Kidney (tissue), 13 donors: ENCODE measurements at regions not wholly inside any gene's neighbourhood (a gene's known extent, or its start where the extent isn't known, plus 50 kb on each side); places are given as distances from the start of the nearest gene placed in this dataset.

Experiments used
- DNase-seq, 5 donors: peaks; one replicate each; pipeline ENCODE4 v3.0.0-alpha.2; 2013 to 2020
- FAIRE-seq: peaks from 2 replicates; lab custom pipeline; 2012; peaks lifted over from hg19 to GRCh38; lab: Jason Lieb, UNC
- H3K27ac ChIP-seq, 2 donors: one replicate each; pipeline ENCODE4 v1.7.0; 2013; ENCODE audit warnings: low read depth in 2 of 2, low read length in 2 of 2, inconsistent platforms in 1 of 2
- H3K27me3 ChIP-seq: one replicate; pipeline ENCODE4 v1.7.1; 2013; ENCODE audit warnings: low read length, inconsistent platforms; ENCODE audit not compliant: control insufficient read depth, insufficient read depth
- H3K36me3 ChIP-seq, 3 donors: one replicate each; pipeline versions ENCODE4 v1.7.0 to v1.7.1; 2013; ENCODE audit warnings: low read length in 3 of 3, control low read depth in 1 of 3, inconsistent platforms in 1 of 3; ENCODE audit not compliant: insufficient read depth in 3 of 3, control insufficient read depth in 2 of 3
- H3K4me1 ChIP-seq, 3 donors: one replicate each; pipeline versions ENCODE4 v1.7.0 to v1.7.1; 2013; ENCODE audit warnings: low read length in 3 of 3, inconsistent platforms in 1 of 3, low read depth in 1 of 3; ENCODE audit not compliant: control insufficient read depth in 2 of 3, insufficient read depth in 2 of 3
- H3K4me3 ChIP-seq, 3 donors: one replicate each; pipeline versions ENCODE4 v1.7.0 to v1.8.1; 2013; ENCODE audit warnings: low read length in 3 of 3, control low read depth in 1 of 3, inconsistent platforms in 1 of 3
- H3K9ac ChIP-seq, 3 donors: one replicate each; pipeline versions ENCODE4 v1.7.0 to v1.7.1; 2013; ENCODE audit warnings: low read length in 3 of 3, control low read depth in 1 of 3, inconsistent platforms in 1 of 3
- H3K9me3 ChIP-seq, 3 donors: one replicate each; pipeline versions ENCODE4 v1.7.0 to v1.7.1; 2013; ENCODE audit warnings: low read length in 3 of 3, control low read depth in 1 of 3, inconsistent platforms in 1 of 3; ENCODE audit not compliant: control insufficient read depth in 2 of 3, insufficient read depth in 1 of 3
- CTCF ChIP-seq: IDR thresholded peaks from 3 replicates; pipeline ENCODE4 v1.5.1; 2012; ENCODE audit warnings: mild to moderate bottlenecking, moderate library complexity, borderline replicate concordance; ENCODE audit not compliant: insufficient read depth; ENCODE audit errors: extremely low read depth
- intact Hi-C: fragments of 100-400 bp; cut with DNase I; formaldehyde crosslinking; loops from one replicate; pipeline ENCODE4 v1.11.1; 2022
- donor health status: control.
- donor health status: control.
- donor health status: control.
- donor health status: control.
- donor health status: control.
- donor health status: DM: yes; HTN: yes; CAD: no.
- donor health status: Normal renal cell carcinoma (clear cell type).

DNA sequence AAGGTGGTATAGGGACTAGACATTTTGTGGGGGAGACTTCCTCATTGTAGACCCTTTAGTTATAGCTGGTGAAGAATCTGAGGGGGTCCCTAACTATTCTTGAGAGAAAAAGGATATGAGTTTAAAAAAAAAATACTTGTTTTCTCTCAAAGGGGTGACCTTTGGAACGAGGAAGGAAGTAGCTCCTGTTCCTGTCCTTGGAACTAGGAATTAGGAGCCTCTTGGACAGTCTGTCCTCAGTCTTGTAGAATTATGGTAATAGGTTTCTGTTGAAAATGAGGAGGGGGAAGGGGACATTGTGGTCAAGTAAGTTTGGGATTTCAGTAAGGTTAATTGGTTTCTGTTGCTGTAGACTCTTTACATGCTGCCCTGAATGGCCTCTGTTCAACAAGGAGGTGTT, 56.5 kb downstream of the PLEKHG1 start:
- H3K27ac ChIP-seq = no peak overlapping the region
- H3K9me3 ChIP-seq = no peaks in the 10 kb centered on the region
- DNase-seq = no peak
- no peak overlapping the region for H3K4me3 ChIP-seq
- FAIRE-seq = no peak
- H3K9ac ChIP-seq = no peak overlapping the region
- no peaks in the 10 kb centered on the region for H3K27me3 ChIP-seq
- peaks cover 0 to 3% (median 3%) of the 10 kb centered on the region in 3 donors for H3K4me1 ChIP-seq
- intact Hi-C loops = no loop called here
- H3K36me3 ChIP-seq = no peaks in the 10 kb centered on the region
- no peak for TF ChIP-seq CTCF

DNA sequence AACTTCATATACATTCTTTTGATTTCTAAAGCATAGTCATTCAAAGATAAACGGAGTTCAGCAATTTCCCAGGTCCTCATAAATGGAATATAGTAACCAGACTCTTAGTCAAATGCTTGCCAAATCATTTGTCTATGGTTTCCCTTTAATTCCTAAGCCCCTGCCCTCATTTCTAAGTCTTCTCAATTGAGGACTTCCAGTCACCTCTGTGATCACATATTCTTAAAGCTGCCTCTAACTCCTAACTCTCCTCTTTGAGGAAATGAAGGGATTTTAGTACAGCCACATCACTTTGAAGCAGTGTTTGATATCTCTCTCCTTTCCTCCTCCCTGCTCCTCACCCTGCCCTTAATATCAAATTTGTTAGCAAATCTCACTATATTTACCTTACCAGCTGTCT, 58.7 kb downstream of the PLEKHG1 start:
- no peak for TF ChIP-seq CTCF
- Histone ChIP-seq H3K27ac (no peak overlapping the region), H3K9ac (no peak overlapping the region), H3K36me3 (no peaks in the 10 kb centered on the region), H3K4me3 (no peak overlapping the region), H3K4me1 (peaks cover 0 to 3% (median 3%) of the 10 kb centered on the region in 3 donors), H3K27me3 (no peaks in the 10 kb centered on the region), H3K9me3 (no peaks in the 10 kb centered on the region)
- intact Hi-C loops = no loop called here
- FAIRE-seq (no peak), DNase-seq (no peak)

GRCh38 chr6:150659046-150659763, 59.5 kb downstream of the PLEKHG1 start:
- no peaks in the 10 kb centered on the region for H3K27me3 ChIP-seq
- no peak for TF ChIP-seq CTCF
- no peaks in the 10 kb centered on the region for H3K9me3 ChIP-seq
- H3K36me3 ChIP-seq = no peaks in the 10 kb centered on the region
- no peak overlapping the region for H3K27ac ChIP-seq
- H3K9ac ChIP-seq = no peak overlapping the region
- peaks cover 0 to 3% (median 3%) of the 10 kb centered on the region in 3 donors for H3K4me1 ChIP-seq
- H3K4me3 ChIP-seq = no peak overlapping the region
- DNase-seq = no peak
- FAIRE-seq = no peak
- intact Hi-C loops = no loop called here
